Lung (tissue), 11 donors: ENCODE measurements at regions not wholly inside any gene's neighbourhood (a gene's known extent, or its start where the extent isn't known, plus 50 kb on each side); places are given as distances from the start of the nearest gene placed in this dataset.

Source experiments
- ATAC-seq: fragments of 200-7000 bp; cut with Tn5 transposase; one replicate; pipeline ENCODE4 v1.9.1; 2020; ENCODE audit warnings: moderate number of reproducible peaks; ENCODE audit not compliant: insufficient read depth, low FRiP score
- DNase-seq, 3 donors: peaks; one replicate each; pipeline ENCODE4 v3.0.0-alpha.2; 2013 to 2017
- H3K27ac ChIP-seq, 2 donors: one replicate each; pipeline ENCODE4 v1.5.1; 2013; ENCODE audit warnings: mild to moderate bottlenecking in 2 of 2, moderate library complexity in 2 of 2, control low read depth in 1 of 2, inconsistent platforms in 1 of 2, low read depth in 1 of 2, low read length in 1 of 2
- H3K27me3 ChIP-seq, 3 donors: one replicate each; pipeline ENCODE4 v1.5.1; 2013; ENCODE audit warnings: low read length in 2 of 3; ENCODE audit not compliant: control insufficient read depth in 3 of 3, insufficient read depth in 3 of 3
- H3K36me3 ChIP-seq, 4 donors: one replicate each; pipeline ENCODE4 v1.5.1; 2013; ENCODE audit warnings: low read length in 4 of 4, mild to moderate bottlenecking in 1 of 4, moderate library complexity in 1 of 4; ENCODE audit not compliant: control insufficient read depth in 4 of 4, insufficient read depth in 4 of 4
- H3K4me1 ChIP-seq, 5 donors: one replicate each; pipeline ENCODE4 v1.5.1; 2013; ENCODE audit warnings: low read length in 5 of 5, mild to moderate bottlenecking in 2 of 5, moderate library complexity in 1 of 5; ENCODE audit not compliant: control insufficient read depth in 5 of 5, insufficient read depth in 5 of 5
- H3K4me3 ChIP-seq: one replicate; pipeline ENCODE4 v1.5.1; 2013; ENCODE audit warnings: mild to moderate bottlenecking, control low read depth, moderate library complexity
- H3K9ac ChIP-seq, 2 donors: one replicate each; pipeline ENCODE4 v1.5.1; 2013; ENCODE audit warnings: low read length in 2 of 2, control low read depth in 1 of 2; ENCODE audit not compliant: insufficient read depth in 1 of 2
- H3K9me3 ChIP-seq, 4 donors: one replicate each; pipeline ENCODE4 v1.5.1; 2013; ENCODE audit warnings: low read length in 3 of 4, mild to moderate bottlenecking in 1 of 4, moderate library complexity in 1 of 4; ENCODE audit not compliant: control insufficient read depth in 4 of 4, insufficient read depth in 3 of 4
- CTCF ChIP-seq: IDR thresholded peaks from 2 replicates; pipeline ENCODE4 v1.5.1; 2012; ENCODE audit warnings: mild to moderate bottlenecking; ENCODE audit errors: control extremely low read depth, extremely low read depth
- WGBS, 2 donors: extraction: QIAGEN DNeasy Blood & Tissue Kit; methylation state at CpG; one replicate each; pipeline ENCODE4 v1.1.7; 2013; 5-methylcytosine and 5-hydroxymethylcytosine counted together
- donor health status: control.
- donor health status: control.
- donor health status: Bipolar disorder and iron deficiency.
- donor health status: healthy.
- donor health status: DM: yes; HTN: yes; CAD: no.

GRCh38 chr5:74162524-74162923, 478.0 kb downstream of the ENC1 start:
- H3K9ac ChIP-seq = no peak overlapping the region
- 86 to 91% methylated on average over 2 of the region's 2 CpGs for WGBS, 2 donors
- H3K4me3 ChIP-seq = no peak overlapping the region
- H3K4me1 ChIP-seq = peaks cover 0 to 17% (median 0%) of the 10 kb centered on the region in 5 donors
- H3K27ac ChIP-seq = no peak overlapping the region
- no peaks in the 10 kb centered on the region for H3K9me3 ChIP-seq
- ATAC-seq (no peak), DNase-seq (no peak)
- no peaks in the 10 kb centered on the region for H3K36me3 ChIP-seq
- H3K27me3 ChIP-seq = no peaks in the 10 kb centered on the region
- TF ChIP-seq CTCF = no peak

- Histone ChIP-seq H3K4me1 (peaks cover 0 to 15% (median 0%) of the 10 kb centered on the region in 5 donors), H3K9me3 (no peaks in the 10 kb centered on the region), H3K9ac (no peak overlapping the region), H3K4me3 (no peak overlapping the region), H3K36me3 (no peaks in the 10 kb centered on the region), H3K27me3 (no peaks in the 10 kb centered on the region), H3K27ac (no peak overlapping the region)
- ATAC-seq (no peak), DNase-seq (no peak)
- WGBS, 2 donors = 94 to 96% methylated on average over 1 of the region's 1 CpG
- TF ChIP-seq CTCF = no peak
Measured at GRCh38 chr5:74161170-74161569, 479.4 kb downstream of the ENC1 start.

GRCh38 chr5:74156728-74157383, 483.7 kb downstream of the ENC1 start:
- DNase-seq (no peak), ATAC-seq (no peak)
- H3K4me1 ChIP-seq = no peaks in the 10 kb centered on the region
- H3K9me3 ChIP-seq = no peaks in the 10 kb centered on the region
- WGBS, 2 donors = 86 to 92% methylated on average over 3 of the region's 3 CpGs
- H3K27me3 ChIP-seq = no peaks in the 10 kb centered on the region
- no peak overlapping the region for H3K9ac ChIP-seq
- H3K36me3 ChIP-seq = no peaks in the 10 kb centered on the region
- H3K27ac ChIP-seq = no peak overlapping the region
- no peak overlapping the region for H3K4me3 ChIP-seq
- no peak for TF ChIP-seq CTCF

- Histone ChIP-seq H3K36me3 (no peaks in the 10 kb centered on the region), H3K27me3 (no peaks in the 10 kb centered on the region), H3K27ac (no peak overlapping the region), H3K4me1 (no peaks in the 10 kb centered on the region), H3K9me3 (no peaks in the 10 kb centered on the region), H3K4me3 (no peak overlapping the region), H3K9ac (no peak overlapping the region)
- no peak for TF ChIP-seq CTCF
- DNase-seq (no peak), ATAC-seq (no peak)
- WGBS, 2 donors = 91 to 92% methylated on average over 1 of the region's 1 CpG
Measured at GRCh38 chr5:74155501-74155900, 485.0 kb downstream of the ENC1 start.
